ENCODE measurements at regions not wholly inside any gene's neighbourhood (a gene's known extent, or its start where the extent isn't known, plus 50 kb on each side); places are given as distances from the start of the nearest gene placed in this dataset.

DNA sequence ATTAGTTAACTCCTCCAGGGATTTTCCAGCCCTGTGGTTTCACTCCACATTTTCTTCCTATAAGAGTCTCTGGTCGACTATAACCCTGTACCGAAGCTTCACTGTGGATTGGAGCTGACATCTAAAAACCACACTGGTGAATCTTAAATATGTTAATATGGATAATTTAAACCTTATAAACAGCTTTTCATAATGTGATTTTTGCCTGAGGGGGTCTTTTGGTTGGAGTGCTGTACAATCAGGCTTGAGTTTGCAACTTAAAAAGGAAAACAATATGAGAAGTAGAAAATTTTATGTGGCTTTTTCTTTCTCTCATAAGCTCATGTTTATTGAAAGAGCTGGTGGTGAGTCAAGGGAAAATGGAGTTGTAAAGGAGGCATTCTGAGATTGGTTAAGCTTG is 313.7 kb downstream of the VPS13C start:
- H3K4me3 ChIP-seq: no peak overlapping the region
- TF ChIP-seq, protein P1, sequence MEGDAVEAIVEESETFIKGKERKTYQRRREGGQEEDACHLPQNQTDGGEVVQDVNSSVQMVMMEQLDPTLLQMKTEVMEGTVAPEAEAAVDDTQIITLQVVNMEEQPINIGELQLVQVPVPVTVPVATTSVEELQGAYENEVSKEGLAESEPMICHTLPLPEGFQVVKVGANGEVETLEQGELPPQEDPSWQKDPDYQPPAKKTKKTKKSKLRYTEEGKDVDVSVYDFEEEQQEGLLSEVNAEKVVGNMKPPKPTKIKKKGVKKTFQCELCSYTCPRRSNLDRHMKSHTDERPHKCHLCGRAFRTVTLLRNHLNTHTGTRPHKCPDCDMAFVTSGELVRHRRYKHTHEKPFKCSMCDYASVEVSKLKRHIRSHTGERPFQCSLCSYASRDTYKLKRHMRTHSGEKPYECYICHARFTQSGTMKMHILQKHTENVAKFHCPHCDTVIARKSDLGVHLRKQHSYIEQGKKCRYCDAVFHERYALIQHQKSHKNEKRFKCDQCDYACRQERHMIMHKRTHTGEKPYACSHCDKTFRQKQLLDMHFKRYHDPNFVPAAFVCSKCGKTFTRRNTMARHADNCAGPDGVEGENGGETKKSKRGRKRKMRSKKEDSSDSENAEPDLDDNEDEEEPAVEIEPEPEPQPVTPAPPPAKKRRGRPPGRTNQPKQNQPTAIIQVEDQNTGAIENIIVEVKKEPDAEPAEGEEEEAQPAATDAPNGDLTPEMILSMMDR (IDR thresholded peaks at IDR 0.05): no peak
- intact Hi-C loops (cut with DNase I): no loop called here
- no peak for DNase-seq
- no peaks in the 10 kb centered on the region for H3K9me3 ChIP-seq
- H3K27ac ChIP-seq: no peak overlapping the region
- H3K36me3 ChIP-seq: no peaks in the 10 kb centered on the region
- H3K4me1 ChIP-seq: no peaks in the 10 kb centered on the region
- H3K9ac ChIP-seq (ENCODE audit: low read depth in 2 of 2, low read length in 2 of 2): no peak overlapping the region
- H3K27me3 ChIP-seq: no peaks in the 10 kb centered on the region

DNA sequence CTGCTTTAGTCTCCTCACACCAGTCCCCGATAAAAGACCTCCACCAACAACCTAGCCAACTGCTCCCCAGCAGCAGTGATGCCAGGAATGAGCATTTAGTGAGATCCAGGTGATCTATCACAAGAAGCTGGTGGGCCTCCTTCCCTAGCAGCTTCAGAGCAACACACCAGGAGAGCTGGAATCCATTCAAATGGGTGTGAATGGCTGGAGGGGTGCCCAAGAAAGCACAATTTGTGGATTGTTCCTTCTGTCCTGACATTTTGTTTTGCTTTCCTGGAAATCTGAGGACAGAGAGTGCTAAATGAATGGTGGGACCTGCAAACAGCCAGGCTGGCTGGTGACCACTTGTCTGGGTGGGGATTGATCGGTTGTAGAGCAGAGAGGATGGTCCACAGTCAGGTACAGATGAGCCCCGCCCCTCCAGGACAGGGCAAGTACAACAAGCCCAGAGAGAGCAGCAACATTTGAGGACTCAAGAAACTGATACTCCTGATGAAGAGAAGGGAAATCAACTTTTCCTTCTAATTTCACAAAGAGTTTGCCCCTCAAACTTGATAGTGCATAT is 316.8 kb downstream of the VPS13C start:
- Histone ChIP-seq H3K4me1 (no peaks in the 10 kb centered on the region), H3K4me3 (no peak overlapping the region), H3K9ac (ENCODE audit: low read depth in 2 of 2, low read length in 2 of 2) (no peak overlapping the region), H3K27ac (no peak overlapping the region), H3K36me3 (no peaks in the 10 kb centered on the region), H3K27me3 (no peaks in the 10 kb centered on the region), H3K9me3 (no peaks in the 10 kb centered on the region)
- intact Hi-C loops (cut with DNase I): no loop called here
- peak; percentile 19 for DNase-seq
- TF ChIP-seq, protein P1 (IDR thresholded peaks at IDR 0.05): no peak

DNA sequence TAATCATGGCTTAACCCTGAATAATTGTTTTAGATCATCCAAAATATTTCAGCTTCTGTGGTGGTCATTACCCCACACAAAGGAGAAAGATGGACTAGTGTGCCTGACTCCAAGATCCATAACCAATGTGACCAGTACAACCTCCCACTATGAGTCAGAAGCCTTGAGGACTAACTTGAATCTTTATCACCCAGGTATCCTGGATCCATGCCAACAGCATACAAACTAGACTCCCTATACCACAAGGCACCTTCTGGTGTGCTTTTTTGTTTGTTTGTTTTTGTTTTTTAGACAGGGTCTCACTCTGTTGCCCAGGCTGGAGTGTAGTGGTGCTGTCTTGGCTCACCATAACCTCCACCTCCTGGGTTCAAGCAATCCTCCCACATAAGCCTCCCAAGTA is 317.7 kb downstream of the VPS13C start:
- TF ChIP-seq, protein P1 (IDR thresholded peaks at IDR 0.05): no peak
- no peak for DNase-seq
- Histone ChIP-seq H3K9me3 (no peaks in the 10 kb centered on the region), H3K36me3 (no peaks in the 10 kb centered on the region), H3K27ac (no peak overlapping the region), H3K27me3 (no peaks in the 10 kb centered on the region), H3K4me3 (no peak overlapping the region), H3K4me1 (no peaks in the 10 kb centered on the region), H3K9ac (ENCODE audit: low read depth in 2 of 2, low read length in 2 of 2) (no peak overlapping the region)
- intact Hi-C loops (cut with DNase I): no loop called here

DNA sequence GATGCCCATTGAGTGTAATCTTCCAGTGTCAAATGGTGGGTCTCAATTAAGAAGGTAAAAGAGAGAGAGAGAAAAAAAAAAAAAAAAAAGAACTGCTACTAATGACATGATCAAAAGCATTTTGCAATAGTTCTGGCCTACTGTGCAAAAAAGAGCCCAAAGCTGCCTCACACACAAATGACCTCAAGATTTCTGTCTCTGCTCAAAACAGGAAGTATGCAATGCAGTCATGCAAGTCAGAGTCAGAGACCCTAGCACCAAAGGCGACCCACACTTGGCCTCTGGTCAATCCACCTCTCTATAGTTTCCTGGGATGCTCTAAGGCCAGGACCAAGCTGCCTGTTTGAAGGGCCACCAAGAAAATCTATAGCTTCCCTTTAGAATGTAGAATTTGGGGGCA is 323.5 kb downstream of the VPS13C start:
- Histone ChIP-seq H3K27me3 (no peaks in the 10 kb centered on the region), H3K27ac (no peak overlapping the region), H3K9me3 (no peaks in the 10 kb centered on the region), H3K36me3 (no peaks in the 10 kb centered on the region), H3K9ac (ENCODE audit: low read depth in 2 of 2, low read length in 2 of 2) (no peak overlapping the region), H3K4me1 (no peaks in the 10 kb centered on the region), H3K4me3 (no peak overlapping the region)
- TF ChIP-seq, protein P1 (IDR thresholded peaks at IDR 0.05): no peak
- intact Hi-C loops (cut with DNase I): no loop called here
- DNase-seq: no peak

DNA sequence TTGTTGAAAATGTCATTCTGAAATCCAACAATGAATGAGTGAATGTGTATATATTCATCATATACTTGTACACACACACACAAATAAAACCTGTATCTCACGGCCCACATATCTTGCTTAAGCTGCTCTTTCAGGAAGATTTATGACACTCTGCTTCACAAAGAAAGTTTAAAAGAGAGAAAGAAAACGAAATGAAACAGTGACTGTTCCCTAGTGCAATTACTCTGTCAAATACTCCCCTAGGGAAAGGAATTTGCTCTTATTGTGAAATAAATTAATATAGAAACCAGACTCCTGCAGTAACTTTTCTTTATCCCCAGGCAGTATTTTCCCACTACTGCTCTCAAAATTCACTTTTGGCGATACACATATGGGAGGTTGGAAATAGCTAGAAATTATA is 329.1 kb downstream of the VPS13C start:
- Histone ChIP-seq H3K4me1 (no peaks in the 10 kb centered on the region), H3K27ac (no peak overlapping the region), H3K36me3 (no peaks in the 10 kb centered on the region), H3K9ac (ENCODE audit: low read depth in 2 of 2, low read length in 2 of 2) (no peak overlapping the region), H3K9me3 (no peaks in the 10 kb centered on the region), H3K27me3 (no peaks in the 10 kb centered on the region), H3K4me3 (no peak overlapping the region)
- no peak for DNase-seq
- TF ChIP-seq, protein P1 (IDR thresholded peaks at IDR 0.05): no peak
- intact Hi-C loops (cut with DNase I): no loop called here
